Keratinocyte (primary cell): ENCODE measurements at regions not wholly inside any gene's neighbourhood (a gene's known extent, or its start where the extent isn't known, plus 50 kb on each side); places are given as distances from the start of the nearest gene placed in this dataset.

Source experiments
- DNase-seq: peaks from one replicate; pipeline ENCODE4 v3.0.0-alpha.2; 2011; ENCODE audit warnings: low read depth, missing footprints, low spot score
- FAIRE-seq: peaks from 2 replicates; lab custom pipeline; 2011; peaks lifted over from hg19 to GRCh38; lab: Jason Lieb, UNC
- H2AFZ ChIP-seq: 2 replicates; pipeline ENCODE4 v1.6.0; 2012; ENCODE audit warnings: low read length, control low read depth, inconsistent platforms; ENCODE audit not compliant: control insufficient read depth
- H3K27ac ChIP-seq: 2 replicates; pipeline ENCODE4 v1.5.1; 2011; ENCODE audit warnings: low read length; ENCODE audit not compliant: control insufficient read depth, insufficient read depth
- H3K27me3 ChIP-seq: 3 replicates; pipeline ENCODE4 v1.6.0; 2011; ENCODE audit warnings: low read length; ENCODE audit not compliant: control insufficient read depth, insufficient read depth; ENCODE audit errors: extremely low read depth
- H3K36me3 ChIP-seq, 2 experiments: 2 replicates in 1 of 2; 3 replicates in 1 of 2; pipeline ENCODE4 v1.5.1; 2011; ENCODE audit warnings: low read length in 2 of 2, mild to moderate bottlenecking in 1 of 2; ENCODE audit not compliant: control insufficient read depth in 2 of 2, insufficient read depth in 2 of 2; ENCODE audit errors: extremely low read depth in 1 of 2
- H3K4me1 ChIP-seq: 3 replicates; pipeline ENCODE4 v1.5.1; 2011; ENCODE audit warnings: low read length; ENCODE audit not compliant: control insufficient read depth, insufficient read depth; ENCODE audit errors: extremely low read depth
- H3K4me2 ChIP-seq: 3 replicates; pipeline ENCODE4 v1.6.0; 2011; ENCODE audit warnings: low read depth, low read length; ENCODE audit not compliant: control insufficient read depth, insufficient read depth; ENCODE audit errors: extremely low read depth
- H3K4me3 ChIP-seq, 3 experiments: fragments of 200-600 bp in 1 of 3; sonication (generic) in 1 of 3; 2 replicates in 2 of 3; 3 replicates in 1 of 3; pipeline ENCODE4 v1.5.1; 2011 to 2016; ENCODE audit warnings: low read length in 3 of 3, mild to moderate bottlenecking in 3 of 3, control low read depth in 2 of 3, inconsistent platforms in 1 of 3, low read depth in 1 of 3, mixed read lengths in 1 of 3, mixed run types in 1 of 3, moderate library complexity in 1 of 3; ENCODE audit not compliant: control insufficient read depth in 2 of 3, insufficient read depth in 2 of 3; ENCODE audit errors: extremely low read depth in 1 of 3
- H3K79me2 ChIP-seq: 2 replicates; pipeline ENCODE4 v1.6.0; 2012; ENCODE audit warnings: low read length; ENCODE audit not compliant: control insufficient read depth, insufficient read depth
- H3K9ac ChIP-seq: 3 replicates; pipeline ENCODE4 v1.6.0; 2011; ENCODE audit warnings: low read length; ENCODE audit not compliant: control insufficient read depth, insufficient read depth; ENCODE audit errors: extremely low read depth
- H3K9me1 ChIP-seq: 3 replicates; pipeline ENCODE4 v1.6.0; 2011; ENCODE audit warnings: low read length; ENCODE audit not compliant: control insufficient read depth, insufficient read depth; ENCODE audit errors: extremely low read depth
- H3K9me3 ChIP-seq: 2 replicates; pipeline ENCODE4 v1.5.1; 2012; ENCODE audit warnings: low read depth, low read length; ENCODE audit not compliant: control insufficient read depth
- H4K20me1 ChIP-seq: 3 replicates; pipeline ENCODE4 v1.6.0; 2011; ENCODE audit warnings: low read length; ENCODE audit not compliant: control insufficient read depth, insufficient read depth; ENCODE audit errors: extremely low read depth
- EZH2 ChIP-seq: IDR thresholded peaks from one replicate; pipeline ENCODE4 v1.6.1; 2012; ENCODE audit warnings: inconsistent platforms, mild to moderate bottlenecking, low read length, moderate library complexity
- dilution Hi-C: fragments of 300-500 bp; cut with MboI; formaldehyde crosslinking; loops from one replicate; pipeline ENCODE4 v1.7.0; 2020; ENCODE audit warnings: low sequenced_read_pairs; ENCODE audit not compliant: extremely low pct_ligation_motif_present

DNA sequence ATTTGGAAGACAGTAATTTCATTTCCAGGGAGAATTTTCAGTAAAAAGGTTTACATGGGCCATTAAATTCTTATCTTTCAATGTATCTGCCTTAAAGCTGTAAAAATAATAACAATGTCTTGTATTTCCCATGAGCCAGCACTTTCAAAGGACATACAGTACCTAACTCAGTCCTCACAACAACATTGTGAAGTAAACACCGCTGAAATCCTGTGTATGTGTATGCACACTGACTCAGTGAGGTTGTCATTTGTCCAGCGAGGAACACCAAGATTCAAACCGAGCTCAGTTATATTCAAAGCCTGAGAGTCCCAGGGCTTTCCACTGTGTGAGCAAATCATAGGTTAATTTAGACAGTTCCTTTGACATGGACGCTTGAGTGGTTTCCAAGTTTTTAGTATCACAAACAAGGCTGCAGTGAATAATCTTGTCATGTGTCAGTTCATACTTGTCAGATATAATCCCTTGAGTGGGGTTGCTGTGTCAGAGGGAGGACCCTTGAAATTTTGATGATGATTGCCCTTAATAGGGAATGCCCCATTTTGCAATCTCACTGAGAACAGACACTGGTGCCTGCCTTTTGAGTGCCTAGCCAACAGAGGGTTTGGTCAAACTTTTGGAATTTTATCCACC is 50.0 kb upstream of the SLC22A23 start:
- H3K27ac ChIP-seq, result no peak overlapping the region
- H3K4me1 ChIP-seq, result peaks cover 9% of the 10 kb centered on the region
- no peaks in the 10 kb centered on the region for H3K9me3 ChIP-seq
- H3K27me3 ChIP-seq, result no peaks in the 10 kb centered on the region
- no peaks in the 10 kb centered on the region for H3K79me2 ChIP-seq
- no peaks in the 10 kb centered on the region for H4K20me1 ChIP-seq
- FAIRE-seq (no peak), DNase-seq (no peak)
- no peak overlapping the region for H3K4me3 ChIP-seq
- H3K9ac ChIP-seq, result no peak overlapping the region
- dilution Hi-C loops, result no loop called here
- H3K4me2 ChIP-seq, result no peak overlapping the region
- H3K9me1 ChIP-seq, result no peaks in the 10 kb centered on the region
- no peak overlapping the region for H2AFZ ChIP-seq
- no peaks in the 10 kb centered on the region for H3K36me3 ChIP-seq
- TF ChIP-seq EZH2, result no peak
